Left cardiac atrium (tissue), 4 donors: ENCODE measurements at regions not wholly inside any gene's neighbourhood (a gene's known extent, or its start where the extent isn't known, plus 50 kb on each side); places are given as distances from the start of the nearest gene placed in this dataset.
"Not testable (repeated sequence)": the region's sequence is repeated elsewhere in the genome, so short reads cannot be mapped to it uniquely, and the experiment has no call there.

Experiments
- ATAC-seq, 2 donors: fragments of 200-7000 bp; cut with Tn5 transposase; one replicate each; pipeline ENCODE4 v1.9.1; 2020; ENCODE audit warnings: mild to moderate bottlenecking in 2 of 2, moderate library complexity in 2 of 2
- DNase-seq: peaks from one replicate; pipeline ENCODE4 v3.0.0-alpha.2; 2020
- intact Hi-C, 2 donors: fragments of 100-400 bp; cut with DNase I; formaldehyde crosslinking; loops; one replicate each; pipeline versions ENCODE4 v1.14.1 to v1.15.1; 2022 to 2023
- donor health status: DM: no; HTN: yes; CAD: no.
- donor health status: DM: no; HTN: yes; CAD: no; lungs with severe emphysema.
- donor health status: DM: yes; HTN: yes; CAD: no.
- donor health status: Dilated cardiomyopathy.

DNA sequence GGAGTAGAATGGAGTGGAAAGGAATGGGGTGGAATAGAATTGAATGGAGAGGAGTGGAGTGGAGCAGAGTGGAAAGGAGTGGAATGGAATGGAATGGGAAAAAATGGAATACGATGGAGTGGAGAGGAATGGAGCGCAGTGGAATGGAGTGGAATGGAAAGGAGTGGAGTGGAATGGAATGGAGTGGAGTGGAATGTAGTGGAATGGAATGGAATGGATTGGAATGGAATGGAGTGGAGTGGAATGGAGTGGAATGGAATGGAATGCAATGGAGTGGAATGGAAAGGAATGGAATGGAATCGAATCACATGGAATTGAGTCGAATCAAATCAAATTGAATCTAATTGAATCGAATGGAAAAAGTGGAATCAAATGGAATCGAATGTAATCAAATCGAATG, 1016.1 kb downstream of the CDY1 start:
- intact Hi-C loops, result loop anchor here in 1 of 2 donors (2.0 kb wide), 1 partner anchor 15 kb away; no protein-coding TSS in a partner anchor
- ATAC-seq, result no peak
- DNase-seq, result no peak

GRCh38 chrY:26645856-26646255, 1023.9 kb downstream of the CDY1 start:
- DNase-seq, intact Hi-C loops, ATAC-seq: not testable (repeated sequence)

- ATAC-seq, DNase-seq, intact Hi-C loops: not testable (repeated sequence)
Observed at GRCh38 chrY:26648240-26648639, 1026.3 kb downstream of the CDY1 start.

DNA sequence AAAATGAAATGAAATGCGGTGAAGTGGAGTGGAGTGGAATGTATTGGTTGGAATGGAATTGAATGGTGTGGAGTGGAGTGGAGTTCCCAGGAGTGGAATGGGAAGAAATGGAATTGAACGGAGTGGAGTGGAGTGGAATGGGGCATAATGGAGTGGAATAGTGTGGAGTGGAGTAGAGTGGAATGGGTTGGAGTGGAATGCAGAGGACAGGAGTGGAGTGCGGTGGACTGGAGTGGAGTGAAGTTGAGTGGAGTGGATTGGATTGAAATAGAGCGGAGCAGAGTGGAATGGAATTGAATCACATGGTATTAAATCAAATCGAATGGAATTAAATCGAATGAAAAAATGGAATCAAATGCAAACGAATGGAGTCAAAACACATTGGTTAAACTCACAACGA, 1042.3 kb downstream of the CDY1 start:
- intact Hi-C loops, ATAC-seq, DNase-seq: not testable (repeated sequence)

DNA sequence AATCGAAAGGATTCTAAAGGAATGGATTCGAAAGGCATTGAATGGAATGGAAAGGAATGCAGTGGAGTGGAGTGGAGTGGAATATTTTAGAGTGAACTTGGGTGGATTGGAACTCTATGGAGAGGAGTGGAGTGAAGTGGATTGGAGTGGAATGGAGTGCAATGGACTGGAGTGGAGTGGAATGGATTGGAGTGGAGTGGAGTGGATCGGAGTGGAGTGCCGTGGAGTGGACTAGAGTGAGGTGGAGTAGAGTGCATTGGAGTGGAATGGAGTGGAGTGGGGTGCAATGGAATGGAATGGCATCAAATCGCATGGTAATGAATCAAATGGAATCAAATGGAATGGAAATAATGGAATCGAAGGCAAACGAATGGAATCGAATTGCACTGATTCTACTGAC, 1044.8 kb downstream of the CDY1 start:
- ATAC-seq, DNase-seq, intact Hi-C loops: not testable (repeated sequence)

DNA sequence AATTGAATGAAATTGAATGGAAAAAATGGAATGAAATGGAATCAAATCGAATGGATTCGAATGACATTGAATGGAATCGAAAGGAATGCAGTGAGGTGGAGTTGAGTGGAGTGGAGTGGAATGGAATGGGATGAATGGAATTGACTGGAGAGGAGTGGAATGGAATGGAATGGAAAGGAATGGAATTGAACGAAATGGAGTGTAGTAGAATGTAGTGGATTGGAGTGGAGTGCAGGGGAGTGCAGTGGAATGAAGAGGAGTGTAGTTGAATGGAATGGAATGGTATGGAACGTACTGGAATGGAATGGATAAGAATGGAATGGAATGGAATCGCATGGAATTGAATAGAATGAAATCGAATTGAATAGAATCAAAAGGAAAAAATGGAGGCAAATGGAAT, 1047.3 kb downstream of the CDY1 start:
- ATAC-seq, DNase-seq, intact Hi-C loops: not testable (repeated sequence)

DNA sequence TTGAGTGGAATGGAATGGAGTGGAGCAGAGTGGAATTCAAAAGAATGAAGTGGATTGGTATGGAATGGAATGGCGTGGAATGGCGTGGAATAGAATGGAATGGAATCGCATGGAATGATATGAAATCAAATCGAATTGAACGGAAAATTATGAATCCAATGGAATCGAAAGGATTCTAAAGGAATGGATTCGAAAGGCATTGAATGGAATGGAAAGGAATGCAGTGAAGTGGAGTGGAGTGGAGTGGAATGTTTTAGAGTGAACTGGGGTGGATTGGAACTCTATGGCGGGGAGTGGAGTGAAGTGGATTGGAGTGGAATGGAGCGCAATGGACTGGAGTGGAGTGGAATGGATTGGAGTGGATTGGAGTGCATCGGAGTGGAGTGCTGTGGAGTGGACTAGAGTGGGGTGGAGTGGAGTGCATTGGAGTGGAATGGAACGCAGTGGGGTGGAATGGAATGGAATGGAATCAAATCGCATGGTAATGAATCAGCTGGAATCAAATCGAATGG, 1048.5 kb downstream of the CDY1 start:
- intact Hi-C loops, DNase-seq: not testable (repeated sequence)
- ATAC-seq, result peak in 1 of 2 donors; percentile 61

- ATAC-seq, result peak in 1 of 2 donors; percentile 73
- DNase-seq, intact Hi-C loops: not testable (repeated sequence)
Observed at GRCh38 chrY:26670881-26671879, 1049.3 kb downstream of the CDY1 start.
